ENCODE measurements at regions not wholly inside any gene's neighbourhood (a gene's known extent, or its start where the extent isn't known, plus 50 kb on each side); places are given as distances from the start of the nearest gene placed in this dataset.

DNA sequence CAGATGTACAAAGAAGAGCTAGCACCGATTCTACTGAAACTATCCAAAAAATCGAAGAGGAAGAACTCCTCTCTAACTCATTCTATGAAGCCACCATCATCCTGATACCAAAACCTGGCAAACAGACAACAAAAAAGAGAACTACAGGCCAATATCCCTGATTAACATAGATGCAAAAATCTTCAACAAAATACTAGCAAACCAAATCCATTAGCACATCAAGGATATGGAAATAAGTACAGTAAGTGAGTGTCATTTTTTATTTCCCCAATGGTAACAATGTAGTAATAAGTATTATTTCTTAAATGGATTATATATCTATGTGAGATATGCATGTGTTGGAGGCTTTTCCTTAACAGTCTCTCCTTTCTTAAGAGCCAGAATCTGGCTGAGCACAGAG, 134.5 kb upstream of the SMLR1 start:
- TF ChIP-seq CTCF (IDR thresholded peaks at IDR 0.05; ENCODE audit: low read depth, low read length, missing input control), result no peak
- TF ChIP-seq, protein P1, sequence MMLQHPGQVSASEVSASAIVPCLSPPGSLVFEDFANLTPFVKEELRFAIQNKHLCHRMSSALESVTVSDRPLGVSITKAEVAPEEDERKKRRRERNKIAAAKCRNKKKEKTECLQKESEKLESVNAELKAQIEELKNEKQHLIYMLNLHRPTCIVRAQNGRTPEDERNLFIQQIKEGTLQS (IDR thresholded peaks at IDR 0.05), result no peak
- TF ChIP-seq, protein P2, sequence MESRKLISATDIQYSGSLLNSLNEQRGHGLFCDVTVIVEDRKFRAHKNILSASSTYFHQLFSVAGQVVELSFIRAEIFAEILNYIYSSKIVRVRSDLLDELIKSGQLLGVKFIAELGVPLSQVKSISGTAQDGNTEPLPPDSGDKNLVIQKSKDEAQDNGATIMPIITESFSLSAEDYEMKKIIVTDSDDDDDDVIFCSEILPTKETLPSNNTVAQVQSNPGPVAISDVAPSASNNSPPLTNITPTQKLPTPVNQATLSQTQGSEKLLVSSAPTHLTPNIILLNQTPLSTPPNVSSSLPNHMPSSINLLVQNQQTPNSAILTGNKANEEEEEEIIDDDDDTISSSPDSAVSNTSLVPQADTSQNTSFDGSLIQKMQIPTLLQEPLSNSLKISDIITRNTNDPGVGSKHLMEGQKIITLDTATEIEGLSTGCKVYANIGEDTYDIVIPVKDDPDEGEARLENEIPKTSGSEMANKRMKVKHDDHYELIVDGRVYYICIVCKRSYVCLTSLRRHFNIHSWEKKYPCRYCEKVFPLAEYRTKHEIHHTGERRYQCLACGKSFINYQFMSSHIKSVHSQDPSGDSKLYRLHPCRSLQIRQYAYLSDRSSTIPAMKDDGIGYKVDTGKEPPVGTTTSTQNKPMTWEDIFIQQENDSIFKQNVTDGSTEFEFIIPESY (IDR thresholded peaks at IDR 0.05), result no peak
